ENCODE measurements at regions not wholly inside any gene's neighbourhood (a gene's known extent, or its start where the extent isn't known, plus 50 kb on each side); places are given as distances from the start of the nearest gene placed in this dataset.

DNA sequence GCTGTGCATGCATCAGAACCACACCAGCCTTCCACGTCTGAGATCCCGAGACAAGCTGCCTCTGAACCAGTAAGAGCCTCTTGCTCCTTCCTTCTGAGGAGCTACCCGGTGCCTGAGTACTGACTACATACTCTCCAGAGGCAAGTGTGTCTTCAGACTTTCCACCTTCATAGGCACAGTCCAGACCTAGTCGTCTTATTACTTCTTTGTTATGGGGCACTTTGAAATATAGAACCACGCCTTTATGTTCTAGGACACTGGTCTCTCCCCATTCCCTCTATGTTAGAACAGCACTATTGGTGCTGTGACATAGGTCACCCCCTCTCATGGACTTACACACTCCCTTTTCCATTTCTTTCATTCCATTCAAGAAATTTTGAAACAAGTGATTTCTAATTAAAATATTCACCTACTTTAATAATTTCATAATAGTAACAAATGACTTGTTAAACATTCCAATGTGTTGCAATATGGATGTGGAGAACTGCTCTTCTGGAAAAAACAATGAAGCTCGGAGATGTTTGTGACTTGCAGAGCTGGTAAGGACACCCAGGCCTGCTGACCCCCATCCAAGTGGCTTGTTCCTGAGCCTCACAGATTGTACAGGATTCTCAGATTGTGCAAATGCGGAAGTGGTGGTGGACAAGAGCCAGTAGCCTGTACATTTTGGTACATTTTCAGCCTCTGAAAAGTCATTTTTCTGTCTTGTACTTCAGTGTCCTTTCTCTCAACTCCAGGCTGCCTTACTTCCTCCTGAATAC is 76.1 kb upstream of the SIPA1L2 start:
- TF ChIP-seq CTCF (IDR thresholded peaks at IDR 0.05) (no peak), FOXJ3 (CRISPR knock-in tag; IDR thresholded peaks at IDR 0.05) (no peak), JUND (IDR thresholded peaks at IDR 0.05) (no peak), GATA2 (CRISPR knock-in tag; IDR thresholded peaks at IDR 0.05) (no peak), RAD21 (IDR thresholded peaks at IDR 0.05; ENCODE audit: low read length) (no peak)
- TF ChIP-seq, protein P1, sequence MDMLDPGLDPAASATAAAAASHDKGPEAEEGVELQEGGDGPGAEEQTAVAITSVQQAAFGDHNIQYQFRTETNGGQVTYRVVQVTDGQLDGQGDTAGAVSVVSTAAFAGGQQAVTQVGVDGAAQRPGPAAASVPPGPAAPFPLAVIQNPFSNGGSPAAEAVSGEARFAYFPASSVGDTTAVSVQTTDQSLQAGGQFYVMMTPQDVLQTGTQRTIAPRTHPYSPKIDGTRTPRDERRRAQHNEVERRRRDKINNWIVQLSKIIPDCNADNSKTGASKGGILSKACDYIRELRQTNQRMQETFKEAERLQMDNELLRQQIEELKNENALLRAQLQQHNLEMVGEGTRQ (IDR thresholded peaks at IDR 0.05; ENCODE audit: borderline replicate concordance, low read depth, low read length) = no peak
- TF ChIP-seq, protein P2, sequence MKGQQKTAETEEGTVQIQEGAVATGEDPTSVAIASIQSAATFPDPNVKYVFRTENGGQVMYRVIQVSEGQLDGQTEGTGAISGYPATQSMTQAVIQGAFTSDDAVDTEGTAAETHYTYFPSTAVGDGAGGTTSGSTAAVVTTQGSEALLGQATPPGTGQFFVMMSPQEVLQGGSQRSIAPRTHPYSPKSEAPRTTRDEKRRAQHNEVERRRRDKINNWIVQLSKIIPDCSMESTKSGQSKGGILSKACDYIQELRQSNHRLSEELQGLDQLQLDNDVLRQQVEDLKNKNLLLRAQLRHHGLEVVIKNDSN (IDR thresholded peaks at IDR 0.05; ENCODE audit: borderline replicate concordance, low read depth) = no peak
